ENCODE measurements at regions not wholly inside any gene's neighbourhood (a gene's known extent, or its start where the extent isn't known, plus 50 kb on each side); places are given as distances from the start of the nearest gene placed in this dataset.

DNA sequence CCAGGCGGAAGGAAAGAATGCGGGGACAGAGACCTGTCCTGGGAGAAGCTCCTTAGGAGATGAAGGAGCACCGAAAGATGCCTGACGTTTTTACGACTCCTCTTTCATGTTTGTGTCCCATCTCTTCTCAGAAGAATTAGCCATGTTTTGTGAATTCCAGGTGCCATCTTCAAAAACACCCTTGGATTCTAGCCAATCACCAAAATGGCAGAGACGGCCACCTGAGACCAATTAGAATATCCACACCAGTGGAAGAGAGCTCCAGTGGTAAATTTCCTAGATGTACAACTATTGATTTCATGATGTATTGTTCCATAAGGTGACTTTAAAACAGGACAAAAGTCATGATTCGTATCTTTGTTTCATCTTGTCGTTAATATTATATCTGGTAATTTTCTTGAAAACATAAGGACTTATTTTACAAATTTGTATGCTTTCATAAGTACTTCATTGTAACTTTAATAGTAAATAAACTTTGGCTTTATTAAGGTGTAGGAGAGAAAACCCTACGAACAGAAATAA, 62.3 kb upstream of the NUDT4 start:
- no peak for DNase-seq

DNA sequence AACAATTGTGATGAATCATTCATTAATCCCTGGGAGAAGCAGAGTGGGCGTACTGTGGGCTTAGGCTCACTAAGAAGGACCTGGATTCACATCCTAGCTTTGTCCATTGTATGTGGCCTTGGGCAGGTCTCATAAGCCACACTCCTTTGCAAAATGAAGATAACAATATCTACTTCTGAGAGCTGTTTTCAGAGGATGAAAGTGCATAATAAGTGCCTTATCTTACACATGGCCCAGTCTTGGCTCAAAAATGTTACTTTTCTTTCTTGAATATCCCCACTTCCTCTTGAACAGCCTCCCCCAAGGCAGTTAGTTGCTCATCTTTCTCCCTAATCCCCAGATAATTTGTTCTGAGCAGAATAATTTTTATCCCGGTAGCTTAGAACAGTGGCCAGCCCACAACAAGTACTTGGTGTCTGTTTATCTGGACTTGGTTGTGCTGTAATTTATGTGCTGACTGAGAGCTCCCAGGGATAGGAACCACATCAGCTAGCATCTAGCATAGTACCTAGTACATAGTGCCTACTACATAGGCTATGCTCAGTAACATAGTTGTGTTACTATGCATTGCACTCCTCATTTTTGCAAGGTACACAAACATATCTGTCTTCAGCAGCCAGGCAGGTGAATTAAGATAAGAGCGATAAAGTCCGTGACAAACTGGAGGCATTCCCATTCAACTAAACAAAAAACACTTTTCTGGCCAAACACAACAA, 61.7 kb upstream of the NUDT4 start:
- DNase-seq: no peak

DNA sequence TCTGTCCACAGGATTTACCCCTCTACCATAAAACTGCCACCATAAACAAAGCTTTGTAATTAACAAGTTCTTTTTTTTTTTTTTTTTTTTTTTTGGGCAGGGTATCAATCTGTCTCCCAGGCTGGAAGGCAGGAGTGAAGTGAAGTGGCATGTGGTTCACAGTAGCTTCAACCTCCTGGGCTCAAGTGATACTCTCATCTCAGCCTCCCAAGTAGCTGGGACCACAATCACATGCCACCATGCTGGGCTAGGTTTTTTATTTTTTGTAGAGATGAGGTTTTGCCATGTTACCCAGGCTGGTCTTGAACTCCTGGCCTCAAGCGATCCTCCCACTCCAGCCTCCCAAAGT, 61.1 kb upstream of the NUDT4 start:
- DNase-seq: no peak

- no peak for DNase-seq
These were observed 60.5 kb upstream of the NUDT4 start for GRCh38 chr12:93317227-93317626.

- no peak for DNase-seq
These were observed 58.8 kb upstream of the NUDT4 start for GRCh38 chr12:93318720-93319522.

DNA sequence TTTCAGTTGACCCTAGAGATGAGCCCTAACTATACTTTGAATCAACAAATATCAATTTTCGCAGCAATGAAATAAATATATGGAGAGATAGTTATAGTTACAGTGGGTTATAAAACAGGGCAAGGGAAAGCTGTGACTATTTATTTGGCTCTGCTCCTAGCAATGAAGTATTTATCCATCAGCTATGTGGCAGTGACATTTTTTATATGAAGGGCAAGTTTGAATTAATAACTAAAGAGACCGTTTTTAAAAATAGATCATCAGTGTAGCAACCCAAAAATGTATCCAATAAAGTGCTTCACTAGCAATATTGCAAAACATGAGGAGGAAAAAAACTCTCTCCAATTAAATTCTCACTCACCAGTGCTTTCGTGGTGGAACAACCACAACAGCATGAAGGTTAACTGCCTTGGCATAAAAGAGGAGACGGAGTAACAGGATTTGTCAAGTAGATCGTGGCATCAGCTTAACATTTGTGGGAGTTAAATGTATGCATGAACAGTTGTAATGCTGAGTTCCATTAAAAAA, 58.1 kb upstream of the NUDT4 start:
- no peak for DNase-seq

DNA sequence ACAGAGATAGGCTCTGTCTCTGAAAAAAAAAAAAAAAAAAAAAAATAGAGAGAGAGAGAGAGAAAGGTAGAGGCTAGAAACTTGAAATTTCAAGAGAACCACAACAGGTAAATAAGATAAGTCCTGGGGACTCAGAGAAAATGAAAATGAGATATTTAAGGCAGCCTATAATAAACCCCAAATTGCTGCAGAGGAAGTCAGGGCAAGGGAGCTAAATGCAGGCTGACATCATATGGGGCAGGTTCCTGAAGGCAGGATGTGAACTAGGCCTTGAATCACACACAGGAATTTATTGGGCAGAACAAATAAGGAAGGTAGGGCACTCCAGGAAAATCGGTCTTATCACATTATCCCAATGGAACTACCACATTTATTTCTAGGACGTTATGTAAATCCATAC, 54.9 kb upstream of the NUDT4 start:
- DNase-seq: no peak

DNA sequence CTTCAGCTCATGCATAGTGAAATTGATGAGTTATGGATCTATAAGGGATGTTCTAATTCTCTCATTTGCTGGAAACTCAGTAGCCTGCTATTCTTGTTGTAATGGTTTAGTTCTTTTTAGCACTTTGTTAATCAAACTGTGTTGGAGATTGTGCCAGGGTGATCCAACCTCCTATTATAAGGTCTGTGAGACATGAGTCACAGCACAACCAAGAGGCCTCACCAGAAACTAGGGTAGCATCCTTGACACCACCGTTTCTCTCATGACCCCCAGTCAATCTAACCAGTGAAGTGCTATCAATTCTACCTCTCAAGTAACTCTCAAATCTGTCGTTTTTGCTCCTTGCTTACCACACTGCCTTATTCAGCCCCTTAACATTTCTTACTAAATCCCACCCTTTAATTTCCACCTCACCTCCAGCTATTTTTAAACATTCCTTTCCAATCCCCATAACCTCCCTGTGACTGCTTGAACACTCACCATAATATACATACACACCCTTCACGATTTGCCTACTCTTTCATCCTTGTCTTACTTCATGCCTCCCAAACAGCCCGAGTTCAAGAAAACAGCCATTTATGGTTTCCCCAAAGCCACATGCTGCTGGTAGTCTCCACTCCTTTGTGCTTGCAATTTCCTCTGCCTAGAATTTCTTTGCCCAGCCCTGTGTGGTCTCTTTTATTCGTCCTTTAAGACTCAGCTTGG, 53.9 kb upstream of the NUDT4 start:
- DNase-seq: no peak

DNA sequence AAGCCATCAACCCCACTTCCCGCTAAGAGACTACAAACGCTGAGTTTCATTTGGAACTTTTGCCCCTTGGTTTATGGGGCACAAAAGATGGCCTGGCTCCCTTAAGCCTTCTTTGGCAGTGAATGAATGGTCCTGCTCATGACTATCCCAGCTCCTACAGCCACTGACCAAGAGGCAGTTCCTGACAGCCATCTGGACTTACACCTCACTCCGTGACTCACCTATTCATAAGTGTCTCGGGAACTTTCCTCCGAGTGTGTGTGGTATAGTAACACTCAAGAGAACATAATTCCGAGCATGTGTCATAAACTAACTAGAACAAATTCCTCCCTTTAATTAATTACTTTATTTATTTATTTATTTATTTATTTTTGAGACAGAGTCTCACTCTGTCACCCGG, 51.9 kb upstream of the NUDT4 start:
- DNase-seq: no peak
